HepG2 (cell line): ENCODE measurements at regions not wholly inside any gene's neighbourhood (a gene's known extent, or its start where the extent isn't known, plus 50 kb on each side); places are given as distances from the start of the nearest gene placed in this dataset.

Experiments used
- CBFB ChIP-seq: sonication (generic); formaldehyde crosslinking; IDR thresholded peaks from 2 replicates; pipeline ENCODE4 v1.4.0; 2020; ENCODE audit warnings: missing genetic modification reagents
- CBX1 ChIP-seq: IDR thresholded peaks from one replicate; pipeline ENCODE4 v1.6.1; 2016; ENCODE audit warnings: antibody characterized with exemption, low read depth
- EED ChIP-seq: sonication (generic); formaldehyde crosslinking; IDR thresholded peaks from 2 replicates; pipeline ENCODE4 v1.5.0; 2020; ENCODE audit warnings: mild to moderate bottlenecking, missing genetic modification reagents
- ETS1 ChIP-seq: sonication (generic); formaldehyde crosslinking; IDR thresholded peaks from 2 replicates; pipeline ENCODE4 v1.4.0; 2020; ENCODE audit warnings: missing genetic modification reagents
- EZH2 ChIP-seq: conservative IDR thresholded peaks from 2 replicates; pipeline ENCODE4 v1.6.1; 2012; ENCODE audit warnings: mild to moderate bottlenecking, low read depth, low read length, moderate library complexity
- FOXO1 ChIP-seq: sonication (generic); formaldehyde crosslinking; IDR thresholded peaks from 2 replicates; pipeline ENCODE4 v1.4.0; 2020; ENCODE audit warnings: missing genetic modification reagents
- GPN1 ChIP-seq: sonication (generic); formaldehyde crosslinking; IDR thresholded peaks from 2 replicates; pipeline ENCODE4 v1.5.1; 2020; ENCODE audit warnings: missing genetic modification reagents, borderline replicate concordance
- HMG20B ChIP-seq: conservative IDR thresholded peaks from 2 replicates; pipeline ENCODE4 v1.6.1; 2016; ENCODE audit warnings: missing genetic modification reagents, missing compliant biosample characterization
- HOXD1 ChIP-seq: sonication (generic); formaldehyde crosslinking; IDR thresholded peaks from 2 replicates; pipeline ENCODE4 v1.5.0; 2020; ENCODE audit warnings: missing genetic modification reagents
- IRF9 ChIP-seq: sonication (generic); formaldehyde crosslinking; IDR thresholded peaks from 2 replicates; pipeline ENCODE4 v1.8.0; 2022; ENCODE audit warnings: missing genetic modification reagents, mild to moderate bottlenecking, borderline replicate concordance
- MIXL1 ChIP-seq: IDR thresholded peaks from 2 replicates; pipeline ENCODE4 v1.6.1; 2016
- NR2C2 ChIP-seq: sonication (generic); formaldehyde crosslinking; IDR thresholded peaks from 2 replicates; pipeline ENCODE4 v1.4.0; 2020; ENCODE audit warnings: missing genetic modification reagents, mild to moderate bottlenecking, moderate library complexity, borderline replicate concordance
- NRL ChIP-seq: sonication (generic); formaldehyde crosslinking; IDR thresholded peaks from 2 replicates; pipeline ENCODE4 v1.5.0; 2020; ENCODE audit warnings: missing genetic modification reagents, mild to moderate bottlenecking, moderate library complexity, borderline replicate concordance
- PLRG1 ChIP-seq: fragments of 450-650 bp; conservative IDR thresholded peaks from 2 replicates; pipeline ENCODE4 v1.6.1; 2016
- PREB ChIP-seq: sonication (generic); formaldehyde crosslinking; IDR thresholded peaks from 2 replicates; pipeline ENCODE4 v1.4.0; 2020; ENCODE audit warnings: missing genetic modification reagents
- PRMT3 ChIP-seq: sonication (generic); formaldehyde crosslinking; IDR thresholded peaks from 2 replicates; pipeline ENCODE4 v1.8.1; 2022; ENCODE audit warnings: low read depth, mild to moderate bottlenecking, moderate library complexity, missing genetic modification reagents, borderline replicate concordance
- SNAI1 ChIP-seq: sonication (generic); formaldehyde crosslinking; IDR thresholded peaks from 2 replicates; pipeline ENCODE4 v1.5.0; 2020; ENCODE audit warnings: mild to moderate bottlenecking, missing genetic modification reagents, borderline replicate concordance
- TFDP1 ChIP-seq: IDR thresholded peaks from 2 replicates; pipeline ENCODE4 v1.6.1; 2016; ENCODE audit warnings: missing compliant biosample characterization, missing genetic modification reagents, borderline replicate concordance
- YY1 ChIP-seq: IDR thresholded peaks from 2 replicates; pipeline ENCODE4 v1.6.1; 2011; ENCODE audit warnings: low read length, low read depth, moderate library complexity, mild to moderate bottlenecking; ENCODE audit not compliant: insufficient read depth, insufficient replicate concordance
- ZNF160 ChIP-seq: sonication (generic); formaldehyde crosslinking; IDR thresholded peaks from 2 replicates; pipeline ENCODE4 v1.8.0; 2022; ENCODE audit warnings: mild to moderate bottlenecking, inconsistent platforms, missing genetic modification reagents
- ZNF274 ChIP-seq: sonication (generic); formaldehyde crosslinking; IDR thresholded peaks from 2 replicates; pipeline ENCODE4 v1.5.1; 2020; ENCODE audit warnings: mild to moderate bottlenecking, missing genetic modification reagents
- ZNF446 ChIP-seq: sonication (generic); formaldehyde crosslinking; IDR thresholded peaks from 2 replicates; pipeline ENCODE4 v1.5.0; 2020; ENCODE audit warnings: mild to moderate bottlenecking, missing genetic modification reagents
- ZNF569 ChIP-seq: sonication (generic); formaldehyde crosslinking; IDR thresholded peaks from 2 replicates; pipeline ENCODE4 v1.5.0; 2020; ENCODE audit warnings: mild to moderate bottlenecking, missing genetic modification reagents, moderate library complexity, borderline replicate concordance
- ZNF598 ChIP-seq: sonication (generic); formaldehyde crosslinking; IDR thresholded peaks from 2 replicates; pipeline ENCODE4 v1.5.1; 2020; ENCODE audit warnings: mild to moderate bottlenecking, missing genetic modification reagents, borderline replicate concordance
- ZNF607 ChIP-seq: sonication (generic); formaldehyde crosslinking; IDR thresholded peaks from 2 replicates; pipeline ENCODE4 v1.5.1; 2020; ENCODE audit warnings: missing genetic modification reagents, mild to moderate bottlenecking, borderline replicate concordance
- ZNF629 ChIP-seq: sonication (generic); formaldehyde crosslinking; conservative IDR thresholded peaks from 2 replicates; pipeline ENCODE4 v1.5.0; 2020; ENCODE audit warnings: missing genetic modification reagents
- ZNF660 ChIP-seq: sonication (generic); formaldehyde crosslinking; IDR thresholded peaks from 2 replicates; pipeline ENCODE4 v1.5.1; 2020; ENCODE audit warnings: mild to moderate bottlenecking, low read depth, missing genetic modification reagents, borderline replicate concordance
- ZNF713 ChIP-seq: sonication (generic); formaldehyde crosslinking; IDR thresholded peaks from 2 replicates; pipeline ENCODE4 v1.4.0; 2020; ENCODE audit warnings: mild to moderate bottlenecking, missing genetic modification reagents
- ZNF792 ChIP-seq: IDR thresholded peaks from 2 replicates; pipeline ENCODE4 v1.6.1; 2016

GRCh38 chr14:28157289-28157869 is 609.2 kb upstream of the FOXG1 start (continued):
- TF ChIP-seq ZNF660 (CRISPR knock-in tag) (no peak), FOXO1 (CRISPR knock-in tag) (no peak), SNAI1 (no peak), PRMT3 (CRISPR knock-in tag) (no peak), ETS1 (CRISPR knock-in tag) (no peak), GPN1 (CRISPR knock-in tag) (no peak), PLRG1 (no peak), TFDP1 (no peak), ZNF713 (CRISPR knock-in tag) (no peak), ZNF160 (CRISPR knock-in tag) (0 out of 2 replicates have a peak, but pooled peaks have one; percentile 46), MIXL1 (CRISPR knock-in tag) (no peak), ZNF792 (no peak), ZNF274 (CRISPR knock-in tag) (no peak), HOXD1 (CRISPR knock-in tag) (no peak), NRL (CRISPR knock-in tag) (no peak), NR2C2 (CRISPR knock-in tag) (no peak), CBX1 (no peak), IRF9 (CRISPR knock-in tag) (no peak), ZNF629 (no peak), EZH2 (no peak), CBFB (0 out of 2 replicates have a peak, but pooled peaks have one; percentile 9), ZNF598 (CRISPR knock-in tag) (no peak), ZNF607 (peak; percentile 53; the same call in 1 of the 2 replicates), HMG20B (CRISPR knock-in tag) (no peak), YY1 (no peak), ZNF569 (no peak), ZNF446 (CRISPR knock-in tag) (no peak), PREB (CRISPR knock-in tag) (no peak), EED (peak; percentile 36; the same call in 1 of the 2 replicates)
